ENCODE measurements at regions not wholly inside any gene's neighbourhood (a gene's known extent, or its start where the extent isn't known, plus 50 kb on each side); places are given as distances from the start of the nearest gene placed in this dataset.

GRCh38 chr14:106831322-106831720, 1304.9 kb downstream of the TMEM121 start:
- FAIRE-seq (no peak), DNase-seq (ENCODE audit: insufficient read length, low spot score) (no peak)
- TF ChIP-seq CTCF (IDR thresholded peaks at IDR 0.05; ENCODE audit: insufficient read depth, missing control alignments): no peak

DNA sequence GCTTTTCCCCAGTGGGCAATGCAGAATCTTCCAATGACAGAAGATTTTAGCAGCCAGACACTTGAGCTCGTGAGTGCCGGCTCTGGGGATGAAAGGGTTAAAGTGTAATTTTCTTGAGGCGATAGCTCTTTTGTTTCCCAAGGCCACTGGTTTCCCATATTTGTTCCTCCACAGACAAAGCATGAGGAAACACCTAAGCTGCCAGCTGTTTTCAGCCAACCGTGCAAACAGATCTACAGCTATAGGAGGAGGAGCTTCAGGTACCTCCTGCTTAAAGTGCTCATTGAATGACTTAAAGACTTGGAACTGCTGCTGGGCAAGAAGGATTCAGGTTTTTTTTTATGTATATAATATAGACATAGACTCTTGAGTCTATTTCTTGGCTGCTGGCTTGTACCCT, 1311.5 kb downstream of the TMEM121 start:
- no peak for TF ChIP-seq CTCF (IDR thresholded peaks at IDR 0.05; ENCODE audit: insufficient read depth, missing control alignments)
- FAIRE-seq (no peak), DNase-seq (ENCODE audit: insufficient read length, low spot score) (no peak)

DNA sequence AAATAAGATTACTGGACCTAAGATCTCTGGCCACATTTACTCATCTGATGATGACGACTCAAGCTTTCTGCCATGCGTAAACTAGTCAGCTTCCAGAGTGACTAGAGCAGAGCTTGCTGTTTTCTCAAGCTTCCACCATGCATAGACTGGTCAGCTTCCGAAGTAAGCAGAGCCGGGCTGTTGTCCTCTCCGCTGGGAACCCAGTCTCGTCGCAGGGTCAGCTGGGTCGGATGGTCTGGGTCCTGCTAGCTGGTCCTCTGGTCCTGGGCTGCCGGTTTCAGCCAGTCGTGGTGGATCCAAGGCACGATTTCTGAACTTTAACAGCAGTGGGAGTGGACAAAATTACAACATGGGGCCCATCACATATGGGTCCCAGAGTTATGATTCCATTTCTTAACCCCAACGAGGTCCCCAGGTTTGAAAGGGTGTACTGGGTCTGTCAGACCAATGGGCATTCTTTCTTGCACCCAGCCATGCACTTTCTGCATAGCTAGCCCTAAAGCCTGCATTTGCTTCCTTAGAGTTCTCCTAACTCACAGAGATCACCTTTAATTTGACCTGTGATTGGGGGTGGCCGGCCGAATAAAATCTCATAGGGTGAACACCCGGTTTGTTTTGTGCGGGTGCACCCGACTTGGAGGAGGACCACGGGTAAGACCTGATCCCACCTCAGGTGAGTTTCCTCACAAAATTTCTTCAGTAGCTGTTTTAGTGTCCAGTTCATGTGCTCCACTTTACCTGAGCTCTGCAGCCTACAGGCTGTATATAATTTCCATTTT, 1312.8 kb downstream of the TMEM121 start:
- no peak for FAIRE-seq
- DNase-seq (ENCODE audit: insufficient read length, low spot score): no peak
- no peak for TF ChIP-seq CTCF (IDR thresholded peaks at IDR 0.05; ENCODE audit: insufficient read depth, missing control alignments)

DNA sequence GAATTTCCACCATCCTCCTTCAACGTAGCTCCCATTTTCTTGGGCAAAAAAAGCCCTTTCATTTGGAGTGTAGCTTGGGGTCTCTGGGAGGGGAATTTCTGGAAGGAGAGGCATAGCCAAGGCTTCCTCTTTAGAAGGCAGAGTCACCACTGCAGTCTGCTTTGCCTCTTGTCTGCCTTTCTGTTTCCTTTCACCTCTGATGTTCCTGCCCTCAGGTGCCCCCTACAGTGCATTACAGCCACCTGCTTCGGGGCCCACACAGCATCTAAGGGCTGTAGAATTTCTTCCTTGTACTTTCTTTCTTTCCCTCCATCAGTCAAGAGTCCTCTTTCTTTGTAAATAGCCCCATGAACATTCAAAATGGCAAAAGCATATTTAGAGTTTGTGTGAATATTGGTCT, 1313.9 kb downstream of the TMEM121 start:
- no peak for TF ChIP-seq CTCF (IDR thresholded peaks at IDR 0.05; ENCODE audit: insufficient read depth, missing control alignments)
- DNase-seq (ENCODE audit: insufficient read length, low spot score): no peak
- FAIRE-seq: no peak

DNA sequence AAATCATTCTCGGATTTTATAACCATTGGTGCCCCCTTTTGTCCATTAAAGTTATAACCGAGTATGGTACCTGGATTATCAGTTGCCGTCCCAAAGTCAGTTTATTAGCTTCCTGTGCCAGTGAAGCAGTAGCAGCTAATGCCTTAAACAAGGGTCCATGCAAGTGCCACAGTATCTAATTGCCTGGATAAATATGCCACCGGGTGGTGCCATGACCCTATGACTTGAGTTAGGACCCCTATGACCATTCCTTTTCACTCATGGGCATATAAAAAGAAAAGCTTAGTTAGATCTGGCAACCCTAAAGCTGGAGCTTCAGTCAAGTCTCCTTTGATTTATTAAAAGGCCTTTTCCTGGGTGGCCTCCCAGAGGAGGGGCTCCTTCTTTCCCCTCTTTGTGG, 1314.6 kb downstream of the TMEM121 start:
- no peak for FAIRE-seq
- TF ChIP-seq CTCF (IDR thresholded peaks at IDR 0.05; ENCODE audit: insufficient read depth, missing control alignments): no peak
- DNase-seq (ENCODE audit: insufficient read length, low spot score): no peak

- DNase-seq (ENCODE audit: insufficient read length, low spot score) (no peak), FAIRE-seq (no peak)
- no peak for TF ChIP-seq CTCF (IDR thresholded peaks at IDR 0.05; ENCODE audit: insufficient read depth, missing control alignments)
Observed at GRCh38 chr14:106841701-106842100, 1315.3 kb downstream of the TMEM121 start.

GRCh38 chr14:106842687-106843086, 1316.3 kb downstream of the TMEM121 start:
- FAIRE-seq: no peak
- TF ChIP-seq CTCF (IDR thresholded peaks at IDR 0.05; ENCODE audit: insufficient read depth, missing control alignments): no peak

More at GRCh38 chr14:106842687-106843086, 1316.3 kb downstream of the TMEM121 start:
- no peak for DNase-seq (ENCODE audit: insufficient read length, low spot score)
